DMS 273 (cell line): ENCODE measurements at regions not wholly inside any gene's neighbourhood (a gene's known extent, or its start where the extent isn't known, plus 50 kb on each side); places are given as distances from the start of the nearest gene placed in this dataset.
A peak's percentile ranks its signal among the peaks of the same experiment; 100 is the strongest.
"Not testable (repeated sequence)": the region's sequence is repeated elsewhere in the genome, so short reads cannot be mapped to it uniquely, and the experiment has no call there.

Experiments used
- DNase-seq: peaks from one replicate; lab custom pipeline; 2025; ENCODE audit not compliant: unreplicated experiment; lab: John Stamatoyannopoulos, UW

GRCh38 chr11:33971530-33971929, 79.7 kb upstream of the LMO2 start:
- not testable (repeated sequence) for DNase-seq

DNA sequence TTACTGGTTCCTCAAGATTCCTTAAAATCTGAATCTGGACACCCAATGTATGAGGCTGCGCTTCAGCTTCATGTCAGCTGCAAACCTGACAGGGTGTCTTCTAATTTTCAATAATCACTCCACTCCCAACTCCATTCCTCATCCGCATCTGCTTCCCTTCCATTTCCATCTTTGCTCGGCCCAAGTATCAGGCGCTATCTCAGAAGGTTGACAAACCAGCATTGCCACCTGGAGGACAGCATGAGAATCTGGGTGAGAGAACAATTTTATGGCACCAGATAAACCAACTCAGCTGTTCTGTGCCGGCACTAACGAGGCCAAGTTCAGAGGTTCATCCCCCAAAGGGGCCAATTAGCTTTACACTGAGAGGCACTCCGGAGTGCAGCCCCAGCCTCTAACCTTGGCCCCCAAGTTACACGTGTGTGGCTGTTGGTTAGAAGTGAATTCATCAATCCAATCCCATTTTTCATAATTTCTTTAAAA, 79.1 kb upstream of the LMO2 start:
- DNase-seq, result peak; percentile 69

GRCh38 chr11:33967451-33967850, 75.6 kb upstream of the LMO2 start:
- no peak for DNase-seq

- DNase-seq, result no peak
Measured at GRCh38 chr11:33965032-33965431, 73.2 kb upstream of the LMO2 start.

DNA sequence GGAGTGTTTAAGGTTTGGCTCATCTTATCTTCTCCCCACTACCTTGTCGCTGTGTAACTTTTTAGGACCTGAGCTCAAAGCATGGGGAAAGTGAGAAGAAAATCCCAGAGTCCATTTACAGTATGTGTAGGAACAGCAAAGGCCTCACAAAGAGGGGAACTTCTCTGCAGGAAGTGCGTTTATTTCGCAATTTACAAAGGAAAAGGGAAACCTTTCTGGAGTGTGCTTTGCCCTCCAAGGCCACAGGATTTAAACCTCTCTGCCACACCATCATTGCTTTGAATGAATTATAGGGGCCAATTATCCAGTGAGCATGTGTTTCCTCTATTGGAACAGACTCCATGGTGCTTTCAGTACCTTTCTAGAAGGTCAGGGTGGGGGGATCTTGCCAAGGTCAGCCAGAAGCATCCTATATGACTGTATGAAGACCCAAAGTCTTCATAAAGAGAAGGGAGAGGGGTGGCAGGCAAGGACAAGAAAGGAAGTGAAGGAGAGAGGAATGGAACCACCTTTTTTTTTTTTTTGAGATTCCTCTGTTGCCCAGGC, 68.1 kb upstream of the LMO2 start:
- no peak for DNase-seq

DNA sequence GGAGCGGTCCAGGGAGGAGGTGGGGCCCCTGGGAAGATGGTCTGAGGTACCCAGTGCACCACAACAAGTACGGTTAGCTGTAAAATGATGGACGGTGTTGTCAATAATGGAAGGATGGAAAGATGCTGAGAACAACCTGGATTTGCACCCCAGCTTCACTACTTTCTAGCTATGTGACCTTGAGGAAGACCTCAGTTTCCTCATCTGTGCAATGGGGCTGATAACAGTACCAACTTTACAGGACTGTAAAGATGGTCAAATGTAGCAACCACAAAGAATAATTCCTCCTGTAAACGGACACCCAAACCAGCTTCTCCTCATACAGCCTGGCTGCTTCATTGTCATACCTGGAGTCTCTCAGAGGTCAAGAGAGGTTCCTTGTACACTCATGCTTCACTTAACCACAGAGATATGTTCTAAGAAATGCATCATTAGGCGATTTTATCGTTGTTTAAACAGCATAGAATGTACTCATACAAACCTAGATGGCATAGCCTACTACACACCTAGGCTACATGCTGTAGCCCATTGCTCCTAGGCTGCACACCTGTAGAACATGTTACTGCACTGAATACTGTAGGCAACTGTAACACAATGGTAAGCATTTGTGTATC, 65.5 kb upstream of the LMO2 start:
- DNase-seq, result no peak

- no peak for DNase-seq
Measured at GRCh38 chr11:33956611-33957010, 64.7 kb upstream of the LMO2 start.

DNA sequence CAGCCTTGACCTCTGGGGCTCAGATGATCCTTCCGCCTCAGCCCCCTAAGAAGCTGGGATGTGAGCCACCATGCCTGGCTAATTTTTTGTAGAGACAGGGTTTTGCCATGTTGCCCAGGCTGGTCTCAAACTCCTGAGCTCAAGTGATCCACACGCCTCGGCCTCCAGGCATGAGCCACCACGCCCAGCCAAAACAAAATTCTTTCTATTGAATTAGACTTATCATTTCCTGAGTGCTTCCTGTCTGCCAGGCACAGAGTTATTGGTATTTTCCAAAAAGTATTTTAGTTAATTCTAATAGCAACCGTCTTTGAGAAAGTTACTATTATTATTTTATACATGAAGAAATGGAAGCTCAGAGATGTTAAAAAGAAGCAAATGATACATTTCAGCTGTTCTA, 61.4 kb upstream of the LMO2 start:
- DNase-seq, result no peak

DNA sequence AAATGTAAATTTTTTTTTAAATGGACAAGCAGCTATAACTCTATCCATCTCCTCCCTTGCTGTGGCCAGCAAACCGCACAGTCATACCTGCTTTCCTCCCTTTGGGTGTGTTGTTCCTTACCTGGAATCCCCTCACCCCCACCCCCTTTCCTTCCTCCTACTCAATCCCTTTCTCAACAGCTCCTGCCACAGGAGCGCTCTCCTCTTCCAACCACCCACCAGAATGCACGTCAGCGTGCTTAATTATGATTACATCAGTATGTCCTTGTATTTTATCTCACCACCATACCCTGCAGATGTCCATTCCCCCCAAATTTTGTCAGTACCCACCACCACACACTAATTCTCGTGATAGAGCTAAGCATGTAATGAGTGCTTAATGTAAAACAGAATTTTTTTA, 60.9 kb upstream of the LMO2 start:
- DNase-seq, result no peak

- DNase-seq, result no peak
Measured at GRCh38 chr11:33949252-33949913, 57.5 kb upstream of the LMO2 start.

DNA sequence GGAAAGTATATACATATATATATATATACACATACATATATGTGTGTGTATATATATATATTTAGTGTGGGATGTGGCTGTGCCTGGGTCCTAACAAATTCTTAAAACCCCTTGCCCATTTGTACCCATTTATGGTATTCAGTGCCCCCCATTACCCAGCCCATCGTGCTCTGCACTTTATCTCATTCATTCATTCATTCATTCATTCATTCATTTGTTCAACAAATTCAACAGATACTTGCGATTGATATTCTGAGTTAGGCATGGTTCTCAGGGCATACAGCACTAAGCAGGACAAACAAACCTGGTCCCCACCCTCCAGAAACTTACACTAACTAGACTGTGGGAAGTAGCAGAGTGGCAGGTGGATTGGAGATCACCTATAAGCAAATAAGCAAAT, 56.6 kb upstream of the LMO2 start:
- DNase-seq, result no peak

GRCh38 chr11:33947918-33948317, 56.0 kb upstream of the LMO2 start:
- not testable (repeated sequence) for DNase-seq

GRCh38 chr11:33946930-33947329, 55.1 kb upstream of the LMO2 start:
- no peak for DNase-seq

DNA sequence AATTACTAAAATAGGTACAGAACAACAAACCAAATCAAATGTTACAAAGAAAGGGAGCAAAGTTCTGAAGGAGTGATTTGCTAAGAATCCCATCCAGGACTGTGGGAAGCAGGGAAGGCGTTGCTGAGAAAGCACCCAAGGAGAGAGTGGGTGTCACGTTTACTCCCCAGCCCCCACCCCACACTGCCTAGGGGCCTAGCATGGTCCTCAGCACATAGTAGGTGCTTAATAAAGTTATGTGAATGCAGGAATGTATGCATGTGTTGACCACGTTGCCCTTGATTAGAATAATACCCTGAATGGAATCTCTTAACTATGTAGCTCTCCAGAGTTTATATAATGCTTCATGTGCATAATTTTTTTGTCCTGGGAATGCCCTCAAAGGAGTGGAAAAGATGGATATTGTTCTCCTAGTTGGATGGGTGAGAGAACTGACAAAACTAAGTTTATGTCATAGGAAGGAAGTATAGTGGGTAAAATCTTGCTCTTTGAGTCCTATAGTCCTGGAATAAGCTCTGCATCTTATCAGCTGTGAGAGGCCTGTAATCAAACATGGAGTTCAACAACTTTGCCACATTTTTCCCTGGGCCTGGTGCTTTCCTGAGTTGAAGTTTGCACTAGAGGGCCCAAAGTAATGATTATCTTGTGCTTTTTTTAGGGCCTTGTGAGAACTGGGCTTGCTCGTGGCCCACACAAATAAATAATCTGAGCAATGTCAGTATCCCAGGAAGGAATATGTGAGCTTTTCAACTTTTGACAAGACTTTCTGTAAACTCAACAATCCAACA, 53.8 kb upstream of the LMO2 start:
- DNase-seq, result no peak

GRCh38 chr11:33944693-33945424, 53.0 kb upstream of the LMO2 start:
- DNase-seq, result no peak

GRCh38 chr11:33944345-33944692, 52.4 kb upstream of the LMO2 start:
- DNase-seq, result no peak

- no peak for DNase-seq
Measured at GRCh38 chr11:33942954-33943353, 51.1 kb upstream of the LMO2 start.

DNA sequence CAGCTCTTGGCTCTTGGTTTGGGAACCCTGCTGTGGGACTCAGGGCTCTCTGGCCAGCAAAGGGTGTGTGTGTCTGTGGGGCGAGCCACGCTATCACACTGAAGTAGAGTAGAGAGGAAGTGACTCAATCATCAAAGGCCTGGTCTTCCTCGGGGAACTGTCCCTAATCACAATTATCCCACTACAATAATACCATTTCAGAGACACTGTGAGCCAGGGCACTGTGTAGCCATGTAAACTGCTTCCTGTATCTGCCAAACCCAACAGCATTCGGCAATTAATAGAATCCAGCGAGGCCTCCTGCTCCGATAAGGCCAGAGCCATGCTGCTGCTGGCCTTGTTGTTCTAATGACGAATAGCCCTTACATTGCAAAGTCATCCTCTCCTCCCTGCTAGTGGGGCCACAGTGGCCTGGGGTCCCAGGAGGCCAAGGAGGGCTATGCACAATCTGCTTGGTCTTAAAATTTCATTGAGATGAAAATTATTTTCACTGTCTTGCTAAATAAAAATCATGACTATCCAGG, 49.8 kb upstream of the LMO2 start:
- DNase-seq, result no peak
